Nephron (organoid): ENCODE measurements at regions not wholly inside any gene's neighbourhood (a gene's known extent, or its start where the extent isn't known, plus 50 kb on each side); places are given as distances from the start of the nearest gene placed in this dataset.

Source experiments
- H3K27ac Mint-ChIP-seq, 3 experiments: 2 replicates each; pipeline ENCODE4 v1.8.0; 2020; ENCODE audit warnings: mixed read lengths in 3 of 3, mild to moderate bottlenecking in 2 of 3, moderate library complexity in 1 of 3
- H3K27me3 Mint-ChIP-seq: 2 replicates; pipeline ENCODE4 v1.8.0; 2021; ENCODE audit warnings: low read depth, mild to moderate bottlenecking, moderate library complexity, mixed read lengths
- H3K36me3 Mint-ChIP-seq: 2 replicates; pipeline ENCODE4 v1.8.0; 2020; ENCODE audit warnings: low read depth, mixed read lengths
- H3K4me1 Mint-ChIP-seq: 2 replicates; pipeline ENCODE4 v1.8.0; 2020; ENCODE audit warnings: mixed read lengths
- H3K4me3 Mint-ChIP-seq, 3 experiments: 2 replicates each; pipeline ENCODE4 v1.8.0; 2020; ENCODE audit warnings: mild to moderate bottlenecking in 3 of 3, mixed read lengths in 3 of 3, moderate library complexity in 2 of 3
- H3K9me3 Mint-ChIP-seq: 2 replicates; pipeline ENCODE4 v1.8.0; 2020; ENCODE audit warnings: mixed read lengths
- TF ChIP-seq, protein P1 (sequence below), 3 experiments: fragments of 200-600 bp; sonication (generic); IDR thresholded peaks; one replicate each; pipeline ENCODE4 v1.5.0; 2021; ENCODE audit warnings: antibody characterized with exemption in 3 of 3; ENCODE audit not compliant: unreplicated experiment in 3 of 3

DNA sequence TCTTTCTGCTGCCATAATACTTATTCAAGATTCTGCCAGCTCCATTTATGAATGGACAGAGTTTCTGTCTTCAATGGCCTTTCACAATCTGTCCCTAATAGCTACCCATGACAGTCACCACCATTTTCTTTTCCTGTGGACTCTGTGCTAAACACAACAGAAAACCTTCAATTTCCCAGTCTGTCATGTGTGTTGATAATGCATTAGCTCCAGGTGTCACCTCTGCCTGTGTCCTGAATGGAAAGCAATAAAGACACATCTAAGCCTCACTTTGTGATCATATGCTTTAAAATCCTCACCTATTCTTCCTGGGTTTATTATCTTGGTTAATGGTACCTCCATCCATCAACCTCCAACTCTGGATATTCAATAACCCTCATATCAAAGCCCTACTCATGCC, 772.2 kb downstream of the DCDC2C start:
- Mint-ChIP-seq H3K27me3 (no peaks in the 10 kb centered on the region), H3K9me3 (peaks cover 9% of the 10 kb centered on the region), H3K4me1 (no peaks in the 10 kb centered on the region), H3K4me3 (no peak overlapping the region), H3K36me3 (no peaks in the 10 kb centered on the region), H3K27ac (no peak overlapping the region)
- TF ChIP-seq, protein P1, sequence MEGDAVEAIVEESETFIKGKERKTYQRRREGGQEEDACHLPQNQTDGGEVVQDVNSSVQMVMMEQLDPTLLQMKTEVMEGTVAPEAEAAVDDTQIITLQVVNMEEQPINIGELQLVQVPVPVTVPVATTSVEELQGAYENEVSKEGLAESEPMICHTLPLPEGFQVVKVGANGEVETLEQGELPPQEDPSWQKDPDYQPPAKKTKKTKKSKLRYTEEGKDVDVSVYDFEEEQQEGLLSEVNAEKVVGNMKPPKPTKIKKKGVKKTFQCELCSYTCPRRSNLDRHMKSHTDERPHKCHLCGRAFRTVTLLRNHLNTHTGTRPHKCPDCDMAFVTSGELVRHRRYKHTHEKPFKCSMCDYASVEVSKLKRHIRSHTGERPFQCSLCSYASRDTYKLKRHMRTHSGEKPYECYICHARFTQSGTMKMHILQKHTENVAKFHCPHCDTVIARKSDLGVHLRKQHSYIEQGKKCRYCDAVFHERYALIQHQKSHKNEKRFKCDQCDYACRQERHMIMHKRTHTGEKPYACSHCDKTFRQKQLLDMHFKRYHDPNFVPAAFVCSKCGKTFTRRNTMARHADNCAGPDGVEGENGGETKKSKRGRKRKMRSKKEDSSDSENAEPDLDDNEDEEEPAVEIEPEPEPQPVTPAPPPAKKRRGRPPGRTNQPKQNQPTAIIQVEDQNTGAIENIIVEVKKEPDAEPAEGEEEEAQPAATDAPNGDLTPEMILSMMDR (IDR thresholded peaks at IDR 0.05; ENCODE audit: unreplicated experiment in 3 of 3) = no peak

DNA sequence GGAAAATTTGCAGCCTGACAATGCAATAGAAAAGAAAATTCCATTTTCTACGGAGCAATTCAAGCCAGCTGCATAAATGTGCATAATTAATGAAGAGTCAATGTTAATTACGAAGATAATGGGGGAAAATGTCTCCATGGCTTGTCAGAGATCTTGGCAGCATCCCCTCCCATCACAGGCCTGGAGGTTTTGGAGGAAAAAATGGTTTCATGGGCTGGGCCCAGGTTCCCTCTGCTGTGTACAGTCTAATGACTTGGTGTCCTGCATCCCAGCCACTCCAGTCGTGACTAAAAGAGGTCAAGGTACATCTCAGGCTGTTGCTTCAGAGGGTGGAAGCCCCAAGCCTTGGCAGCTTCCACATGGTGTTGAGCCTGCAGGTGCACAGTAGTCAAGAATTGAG, 779.7 kb downstream of the DCDC2C start:
- H3K27ac Mint-ChIP-seq = no peak overlapping the region

DNA sequence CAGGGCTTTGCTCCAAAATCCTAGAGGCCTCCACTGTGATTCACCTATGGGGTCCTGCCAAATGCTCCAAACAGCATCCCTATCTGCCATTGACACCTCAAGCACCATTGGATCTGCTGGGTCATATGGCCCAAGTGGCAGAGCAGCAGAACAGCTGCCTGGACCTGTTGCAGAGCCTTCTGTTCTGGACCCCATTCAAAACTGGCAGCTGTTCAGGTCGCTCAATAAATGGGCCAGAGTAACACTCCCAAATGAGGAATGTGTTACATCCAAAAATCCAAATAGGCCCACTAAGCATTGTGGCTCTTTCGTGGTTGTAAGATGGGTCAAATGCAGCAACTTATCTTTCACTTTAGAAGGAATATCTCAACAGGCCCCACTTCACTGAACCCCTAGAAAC, 783.6 kb downstream of the DCDC2C start:
- Mint-ChIP-seq H3K27ac (no peak overlapping the region), H3K27me3 (no peaks in the 10 kb centered on the region), H3K36me3 (no peaks in the 10 kb centered on the region), H3K4me1 (no peaks in the 10 kb centered on the region), H3K9me3 (peaks cover 28% of the 10 kb centered on the region), H3K4me3 (no peak overlapping the region)
- TF ChIP-seq, protein P1 (IDR thresholded peaks at IDR 0.05; ENCODE audit: unreplicated experiment in 3 of 3) = no peak

More for the DNA sequence above, 779.7 kb downstream of the DCDC2C start:
- Mint-ChIP-seq H3K4me3 (no peak overlapping the region), H3K36me3 (no peaks in the 10 kb centered on the region), H3K27me3 (no peaks in the 10 kb centered on the region), H3K4me1 (no peaks in the 10 kb centered on the region), H3K9me3 (peaks cover 30% of the 10 kb centered on the region)
- TF ChIP-seq, protein P1 (IDR thresholded peaks at IDR 0.05; ENCODE audit: unreplicated experiment in 3 of 3) = no peak

DNA sequence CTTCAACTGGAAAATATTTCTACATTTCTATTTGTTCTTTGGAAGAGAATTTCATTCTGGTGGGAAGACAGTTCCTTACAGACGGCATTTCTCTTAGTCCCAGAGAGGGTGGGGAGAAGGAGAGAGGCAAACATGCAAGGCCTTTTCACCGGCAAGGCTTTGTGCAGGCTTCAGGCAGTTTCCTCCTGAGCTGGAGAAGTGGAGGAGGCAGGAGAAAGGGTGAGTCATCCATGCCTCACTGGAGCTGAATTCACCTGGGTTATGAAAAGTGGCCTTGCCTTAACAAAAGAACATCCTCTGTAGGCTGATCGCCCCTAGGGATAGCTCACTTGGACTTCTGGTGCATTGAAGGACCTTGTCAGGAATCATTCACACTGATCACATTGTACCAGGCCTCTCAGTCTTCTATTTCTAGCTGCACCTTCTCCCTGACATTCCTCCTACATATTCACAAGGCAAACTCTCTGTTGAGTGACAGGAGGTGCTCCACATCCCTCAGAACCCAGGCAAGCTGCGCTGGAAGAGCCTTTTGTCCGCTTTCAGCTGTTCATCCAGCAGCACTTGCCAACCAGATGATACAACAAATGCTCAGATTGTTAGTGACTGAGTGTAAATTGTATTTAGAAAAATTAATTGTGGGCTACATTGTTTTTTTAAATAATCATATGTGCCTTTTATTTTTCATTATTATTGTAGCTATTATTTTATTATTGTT, 796.1 kb downstream of the DCDC2C start:
- Mint-ChIP-seq H3K36me3 (no peaks in the 10 kb centered on the region), H3K4me1 (peaks cover 14% of the 10 kb centered on the region), H3K9me3 (no peaks in the 10 kb centered on the region), H3K27me3 (peaks cover 4% of the 10 kb centered on the region), H3K4me3 (no peak overlapping the region), H3K27ac (peak overlapping the region in 1 of 3 experiments; percentile 70)
- TF ChIP-seq, protein P1 (IDR thresholded peaks at IDR 0.05; ENCODE audit: unreplicated experiment in 3 of 3) = no peak

DNA sequence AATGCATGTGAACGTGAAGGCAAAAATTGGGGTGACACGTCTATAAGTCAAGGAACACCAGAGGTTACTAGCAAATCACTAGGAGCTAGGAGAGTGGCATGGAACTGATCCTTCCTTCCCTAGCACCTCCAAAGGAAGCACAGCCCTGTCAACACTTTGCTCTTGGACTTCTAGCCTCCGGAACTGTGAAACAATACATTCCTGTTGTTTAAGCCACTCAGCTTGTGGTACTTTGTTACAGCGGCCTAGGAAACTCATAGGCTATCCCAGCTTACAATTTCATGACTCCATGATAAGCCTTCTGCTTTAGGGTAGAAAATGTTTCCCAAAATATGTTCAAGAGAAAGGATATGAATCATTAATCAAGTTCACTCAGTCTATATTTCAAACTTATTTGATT, 798.1 kb downstream of the DCDC2C start:
- H3K36me3 Mint-ChIP-seq = no peaks in the 10 kb centered on the region
- peaks cover 17% of the 10 kb centered on the region for H3K4me1 Mint-ChIP-seq
- H3K27me3 Mint-ChIP-seq = peaks cover 4% of the 10 kb centered on the region
- TF ChIP-seq, protein P1 (IDR thresholded peaks at IDR 0.05; ENCODE audit: unreplicated experiment in 3 of 3) = no peak
- H3K27ac Mint-ChIP-seq = peak overlapping the region in 1 of 3 experiments; percentile 70
- no peak overlapping the region for H3K4me3 Mint-ChIP-seq
- H3K9me3 Mint-ChIP-seq = no peaks in the 10 kb centered on the region

DNA sequence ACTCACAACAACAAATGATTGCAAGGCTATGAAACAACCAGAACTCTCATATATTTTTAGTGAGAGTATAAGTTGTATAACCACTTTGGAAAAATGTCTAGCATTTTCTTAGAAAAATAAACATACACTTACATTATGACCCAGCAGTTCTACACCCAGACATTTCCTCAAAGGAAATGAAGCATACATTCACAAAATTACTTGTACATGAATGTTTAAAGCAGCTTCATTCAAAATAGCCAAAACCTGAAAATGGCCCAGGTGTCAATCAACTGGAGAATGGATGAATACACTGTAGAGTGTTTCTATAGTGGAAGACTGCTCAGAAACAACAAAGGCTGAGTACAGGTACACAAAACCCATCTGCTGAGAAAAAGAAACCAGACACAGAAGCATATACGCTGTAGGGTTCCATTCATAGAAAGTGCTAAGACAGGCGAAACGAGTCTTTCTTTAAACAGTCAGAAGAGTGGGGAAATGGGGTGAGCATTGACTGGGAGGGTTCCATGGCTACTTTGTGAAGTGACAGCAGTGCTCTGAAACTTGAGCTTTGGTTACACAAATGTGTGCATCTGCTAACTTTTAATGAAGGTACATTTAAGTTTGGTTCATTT, 799.0 kb downstream of the DCDC2C start:
- TF ChIP-seq, protein P1 (IDR thresholded peaks at IDR 0.05; ENCODE audit: unreplicated experiment in 3 of 3) = no peak
- H3K27me3 Mint-ChIP-seq = peaks cover 4% of the 10 kb centered on the region
- H3K27ac Mint-ChIP-seq = no peak overlapping the region
- peaks cover 25% of the 10 kb centered on the region for H3K4me1 Mint-ChIP-seq
- H3K9me3 Mint-ChIP-seq = no peaks in the 10 kb centered on the region
- H3K36me3 Mint-ChIP-seq = no peaks in the 10 kb centered on the region
- no peak overlapping the region for H3K4me3 Mint-ChIP-seq
